MM.1S (cell line): ENCODE measurements at regions not wholly inside any gene's neighbourhood (a gene's known extent, or its start where the extent isn't known, plus 50 kb on each side); places are given as distances from the start of the nearest gene placed in this dataset.
A peak's percentile ranks its signal among the peaks of the same experiment; 100 is the strongest.

ENCODE experiments used
- DNase-seq: peaks from one replicate; pipeline ENCODE4 v3.0.0-alpha.2; 2015
- H2AFZ ChIP-seq: fragments of 300-600 bp; sonication (generic); 2 replicates; pipeline ENCODE4 v1.6.0; 2016; ENCODE audit warnings: antibody characterized with exemption, low read length
- H3F3A ChIP-seq: fragments of 300-600 bp; sonication (generic); 2 replicates; pipeline ENCODE4 v1.6.1; 2016; ENCODE audit warnings: mild to moderate bottlenecking, antibody characterized with exemption, low read length, moderate library complexity, mixed read lengths; ENCODE audit not compliant: insufficient read depth
- H3K27ac ChIP-seq: fragments of 300-600 bp; sonication (generic); 2 replicates; pipeline ENCODE4 v1.5.1; 2016; ENCODE audit warnings: mild to moderate bottlenecking, low read length
- H3K27me3 ChIP-seq: fragments of 300-600 bp; sonication (generic); replicated peaks from 2 replicates; pipeline ENCODE4 v1.6.0; 2016; ENCODE audit warnings: low read length; ENCODE audit not compliant: insufficient read depth
- H3K36me3 ChIP-seq: fragments of 300-600 bp; sonication (generic); replicated peaks from 2 replicates; pipeline ENCODE4 v1.6.1; 2016; ENCODE audit warnings: mild to moderate bottlenecking, low read length, mixed read lengths; ENCODE audit not compliant: insufficient read depth
- H3K4me1 ChIP-seq: fragments of 300-600 bp; sonication (generic); 2 replicates; pipeline ENCODE4 v1.6.1; 2016; ENCODE audit warnings: low read length, mixed read lengths
- H3K4me2 ChIP-seq: fragments of 300-600 bp; sonication (generic); 2 replicates; pipeline ENCODE4 v1.6.0; 2016; ENCODE audit warnings: low read depth, low read length
- H3K4me3 ChIP-seq: fragments of 300-600 bp; sonication (generic); 2 replicates; pipeline ENCODE4 v1.5.1; 2016; ENCODE audit warnings: low read length, mixed read lengths
- H3K79me2 ChIP-seq: fragments of 300-600 bp; sonication (generic); 2 replicates; pipeline ENCODE4 v1.6.1; 2016; ENCODE audit warnings: mixed run types, low read length, mixed read lengths
- H3K9ac ChIP-seq: fragments of 300-600 bp; sonication (generic); 2 replicates; pipeline ENCODE4 v1.6.1; 2016; ENCODE audit warnings: low read length, mixed read lengths
- H3K9me2 ChIP-seq: fragments of 300-600 bp; sonication (generic); replicated peaks from 2 replicates; pipeline ENCODE4 v1.6.1; 2016; ENCODE audit warnings: mild to moderate bottlenecking, low read length, mixed read lengths; ENCODE audit not compliant: insufficient read depth
- H3K9me3 ChIP-seq: fragments of 300-600 bp; sonication (generic); replicated peaks from 2 replicates; pipeline ENCODE4 v1.6.1; 2016; ENCODE audit warnings: mild to moderate bottlenecking, low read length, mixed read lengths; ENCODE audit not compliant: insufficient read depth
- H4K20me1 ChIP-seq: fragments of 300-600 bp; sonication (generic); 2 replicates; pipeline ENCODE4 v1.6.1; 2016; ENCODE audit warnings: mild to moderate bottlenecking, low read length, moderate library complexity, mixed read lengths; ENCODE audit not compliant: insufficient read depth
- CTCF ChIP-seq: fragments of 300-600 bp; sonication (generic); IDR thresholded peaks from 2 replicates; pipeline ENCODE4 v1.5.1; 2016; ENCODE audit warnings: antibody characterized with exemption, low read length, mixed read lengths
- EZH2 ChIP-seq: fragments of 300-600 bp; sonication (generic); optimal IDR thresholded peaks from 2 replicates; pipeline ENCODE3; 2017; ENCODE audit warnings: low read depth, mild to moderate bottlenecking, antibody characterized with exemption, low read length, mixed read lengths
- EZH2phosphoT487 ChIP-seq: fragments of 300-600 bp; sonication (generic); IDR thresholded peaks from 2 replicates; pipeline ENCODE4 v1.6.1; 2018; ENCODE audit warnings: antibody characterized with exemption, low read length

- TF ChIP-seq EZH2 = no peak
- no peak for TF ChIP-seq CTCF
- no peak for TF ChIP-seq EZH2phosphoT487
- Histone ChIP-seq H3K27me3 (no peaks in the 10 kb centered on the region), H3K4me1 (peaks cover 10% of the 10 kb centered on the region; the same call in 1 of the 2 replicates), H3K4me2 (no peak overlapping the region), H3K9ac (no peak overlapping the region), H2AFZ (no peak overlapping the region), H3K9me2 (no peaks in the 10 kb centered on the region), H3K4me3 (no peak overlapping the region), H3K79me2 (no peaks in the 10 kb centered on the region), H3K36me3 (no peaks in the 10 kb centered on the region), H3F3A (no peaks in the 10 kb centered on the region), H3K9me3 (no peaks in the 10 kb centered on the region), H3K27ac (no peak overlapping the region), H4K20me1 (no peaks in the 10 kb centered on the region)
- no peak for DNase-seq
Observed at GRCh38 chr2:133885847-133886246, 317.6 kb upstream of the NCKAP5 start.

GRCh38 chr2:133886735-133887675, 318.7 kb upstream of the NCKAP5 start:
- no peak overlapping the region for H3K27ac ChIP-seq
- no peaks in the 10 kb centered on the region for H3K9me2 ChIP-seq
- no peak overlapping the region for H2AFZ ChIP-seq
- no peak overlapping the region for H3K4me3 ChIP-seq
- no peaks in the 10 kb centered on the region for H3K79me2 ChIP-seq
- no peaks in the 10 kb centered on the region for H3K36me3 ChIP-seq
- TF ChIP-seq CTCF (peak; percentile 75), EZH2phosphoT487 (no peak)
- no peaks in the 10 kb centered on the region for H3F3A ChIP-seq
- H3K9ac ChIP-seq = no peak overlapping the region
- H3K4me1 ChIP-seq = peaks cover 10% of the 10 kb centered on the region; the same call in 1 of the 2 replicates
- DNase-seq = peak; percentile 78
- no peaks in the 10 kb centered on the region for H3K9me3 ChIP-seq
- no peaks in the 10 kb centered on the region for H3K27me3 ChIP-seq
- no peak overlapping the region for H3K4me2 ChIP-seq
- H4K20me1 ChIP-seq = no peaks in the 10 kb centered on the region

GRCh38 chr2:133887676-133888040, 319.4 kb upstream of the NCKAP5 start:
- Histone ChIP-seq H3K79me2 (no peaks in the 10 kb centered on the region), H3K27me3 (no peaks in the 10 kb centered on the region), H3K36me3 (no peaks in the 10 kb centered on the region), H3F3A (no peaks in the 10 kb centered on the region), H4K20me1 (no peaks in the 10 kb centered on the region), H3K4me1 (peaks cover 10% of the 10 kb centered on the region; the same call in 1 of the 2 replicates), H2AFZ (no peak overlapping the region), H3K4me3 (no peak overlapping the region), H3K9me3 (no peaks in the 10 kb centered on the region), H3K9me2 (no peaks in the 10 kb centered on the region), H3K27ac (no peak overlapping the region), H3K9ac (no peak overlapping the region), H3K4me2 (no peak overlapping the region)
- no peak for TF ChIP-seq EZH2phosphoT487
- DNase-seq = no peak

GRCh38 chr2:133888107-133888506, 319.8 kb upstream of the NCKAP5 start:
- Histone ChIP-seq H3K4me3 (no peak overlapping the region), H3K27me3 (no peaks in the 10 kb centered on the region), H3K27ac (no peak overlapping the region), H3F3A (no peaks in the 10 kb centered on the region), H3K9me2 (no peaks in the 10 kb centered on the region), H2AFZ (no peak overlapping the region), H3K79me2 (no peaks in the 10 kb centered on the region), H3K9me3 (no peaks in the 10 kb centered on the region), H4K20me1 (no peaks in the 10 kb centered on the region), H3K36me3 (no peaks in the 10 kb centered on the region), H3K4me2 (no peak overlapping the region), H3K4me1 (peaks cover 10% of the 10 kb centered on the region; the same call in 1 of the 2 replicates), H3K9ac (no peak overlapping the region)
- no peak for DNase-seq
- TF ChIP-seq EZH2 (no peak), CTCF (no peak), EZH2phosphoT487 (no peak)
